ENCODE measurements at regions not wholly inside any gene's neighbourhood (a gene's known extent, or its start where the extent isn't known, plus 50 kb on each side); places are given as distances from the start of the nearest gene placed in this dataset.
"Not testable (repeated sequence)": the region's sequence is repeated elsewhere in the genome, so short reads cannot be mapped to it uniquely, and the experiment has no call there.

DNA sequence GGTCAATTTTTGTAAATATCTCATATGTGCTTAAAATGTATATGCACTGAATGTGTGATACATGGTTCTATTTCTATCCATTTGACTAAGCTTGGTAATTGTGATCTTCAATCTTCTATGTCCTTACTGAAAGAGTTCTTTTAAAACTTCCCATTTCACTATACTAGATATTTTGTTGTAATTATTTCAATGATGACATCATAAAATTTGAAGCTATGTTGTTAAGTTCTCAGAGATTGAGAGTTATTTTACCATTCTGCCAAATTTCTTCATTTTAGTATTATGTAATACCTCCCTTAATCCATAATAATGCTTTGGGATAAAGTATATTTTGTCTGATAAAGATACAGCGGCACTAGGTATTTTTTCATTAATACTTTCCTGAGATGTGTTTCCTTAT, 1307.3 kb downstream of the RPA4 start:
- FAIRE-seq, result no peak
- DNase-seq (ENCODE audit: insufficient read length, low spot score), result no peak

DNA sequence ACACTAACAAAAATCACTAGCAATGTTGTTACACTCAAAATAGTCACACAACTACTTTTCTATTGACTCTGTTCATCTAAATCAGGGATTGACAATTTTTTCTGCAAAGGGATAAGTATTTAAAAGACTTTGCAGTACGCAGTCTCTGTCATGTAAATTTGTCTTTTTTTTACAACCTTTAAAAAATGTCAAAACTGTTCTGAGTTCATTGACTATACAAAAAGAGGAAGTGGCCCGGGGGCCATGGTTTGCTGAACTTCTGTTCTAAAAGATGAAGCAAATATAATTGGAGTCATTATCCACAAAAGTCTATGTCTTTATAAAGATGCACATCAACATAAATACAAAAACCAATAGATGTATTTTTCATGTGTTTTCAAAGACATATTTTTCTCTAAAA, 1310.3 kb downstream of the RPA4 start:
- TF ChIP-seq, protein P1, sequence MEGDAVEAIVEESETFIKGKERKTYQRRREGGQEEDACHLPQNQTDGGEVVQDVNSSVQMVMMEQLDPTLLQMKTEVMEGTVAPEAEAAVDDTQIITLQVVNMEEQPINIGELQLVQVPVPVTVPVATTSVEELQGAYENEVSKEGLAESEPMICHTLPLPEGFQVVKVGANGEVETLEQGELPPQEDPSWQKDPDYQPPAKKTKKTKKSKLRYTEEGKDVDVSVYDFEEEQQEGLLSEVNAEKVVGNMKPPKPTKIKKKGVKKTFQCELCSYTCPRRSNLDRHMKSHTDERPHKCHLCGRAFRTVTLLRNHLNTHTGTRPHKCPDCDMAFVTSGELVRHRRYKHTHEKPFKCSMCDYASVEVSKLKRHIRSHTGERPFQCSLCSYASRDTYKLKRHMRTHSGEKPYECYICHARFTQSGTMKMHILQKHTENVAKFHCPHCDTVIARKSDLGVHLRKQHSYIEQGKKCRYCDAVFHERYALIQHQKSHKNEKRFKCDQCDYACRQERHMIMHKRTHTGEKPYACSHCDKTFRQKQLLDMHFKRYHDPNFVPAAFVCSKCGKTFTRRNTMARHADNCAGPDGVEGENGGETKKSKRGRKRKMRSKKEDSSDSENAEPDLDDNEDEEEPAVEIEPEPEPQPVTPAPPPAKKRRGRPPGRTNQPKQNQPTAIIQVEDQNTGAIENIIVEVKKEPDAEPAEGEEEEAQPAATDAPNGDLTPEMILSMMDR (IDR thresholded peaks at IDR 0.05; ENCODE audit: insufficient read depth, missing control alignments), result no peak
- DNase-seq (ENCODE audit: insufficient read length, low spot score), result no peak
- no peak for FAIRE-seq

More for the DNA sequence above, 1307.3 kb downstream of the RPA4 start:
- TF ChIP-seq, protein P1 (IDR thresholded peaks at IDR 0.05; ENCODE audit: insufficient read depth, missing control alignments), result no peak

DNA sequence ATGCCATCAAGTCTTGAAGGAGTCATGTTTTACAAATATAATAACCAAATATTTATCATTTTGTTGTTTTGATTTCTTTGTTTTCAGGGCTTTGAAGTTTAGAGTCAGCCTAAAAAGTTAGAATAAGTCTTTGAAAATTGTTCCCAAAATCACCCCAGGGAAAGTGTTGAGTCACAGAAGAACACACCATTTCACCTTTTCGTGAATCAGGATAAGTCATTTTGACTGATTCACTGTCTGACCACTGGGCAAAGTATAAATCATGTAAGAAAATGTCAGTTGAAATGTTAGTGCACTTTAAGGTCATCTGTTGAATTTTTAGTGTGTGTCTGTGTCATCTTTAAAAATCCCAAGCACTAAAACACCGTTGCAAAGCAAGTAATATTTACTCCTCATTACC, 1320.1 kb downstream of the RPA4 start:
- peak; percentile 80 for FAIRE-seq
- TF ChIP-seq, protein P1 (IDR thresholded peaks at IDR 0.05; ENCODE audit: insufficient read depth, missing control alignments), result no peak
- no peak for DNase-seq (ENCODE audit: insufficient read length, low spot score)

DNA sequence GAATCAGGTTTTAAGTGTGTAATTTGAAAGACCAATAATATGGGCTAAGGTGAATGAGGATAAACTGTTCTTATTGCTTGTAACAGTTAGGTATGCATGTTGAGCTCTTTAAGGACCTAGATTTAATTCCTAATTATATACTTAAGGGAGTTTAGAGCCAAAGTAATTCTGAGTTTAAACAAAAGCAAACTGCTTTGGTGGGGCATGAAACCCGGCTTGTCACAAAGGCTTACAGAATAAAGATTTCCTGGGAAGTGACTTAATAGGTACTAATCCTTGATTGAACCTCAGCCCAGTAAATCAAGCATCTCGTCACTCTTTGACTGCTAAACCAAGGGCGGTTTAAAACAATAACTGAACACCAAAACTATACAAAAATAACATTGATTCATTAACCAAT, 1324.2 kb downstream of the RPA4 start:
- DNase-seq (ENCODE audit: insufficient read length, low spot score), result no peak
- FAIRE-seq, result peak; percentile 51
- TF ChIP-seq, protein P1 (IDR thresholded peaks at IDR 0.05; ENCODE audit: insufficient read depth, missing control alignments), result no peak

DNA sequence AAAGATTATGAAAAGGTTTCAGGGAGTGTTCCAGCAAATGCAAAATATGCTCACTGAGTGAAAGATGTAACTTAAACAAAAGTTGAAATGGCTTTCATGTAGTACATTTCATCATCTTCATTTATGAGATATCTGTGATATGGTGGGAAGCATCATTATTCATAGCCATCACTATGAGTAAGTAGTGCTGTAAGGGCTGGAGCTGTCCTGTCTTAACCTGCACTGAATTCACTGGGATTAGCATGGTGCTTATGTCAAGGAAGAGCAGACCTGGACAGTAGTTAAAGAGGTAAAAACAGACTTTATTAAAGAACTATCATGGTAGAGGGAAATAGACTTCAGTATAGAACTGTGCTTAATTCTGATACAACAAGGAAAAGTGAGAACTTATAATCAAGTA, 1347.3 kb downstream of the RPA4 start:
- TF ChIP-seq, protein P1 (IDR thresholded peaks at IDR 0.05; ENCODE audit: insufficient read depth, missing control alignments), result no peak
- FAIRE-seq, result no peak
- DNase-seq (ENCODE audit: insufficient read length, low spot score), result no peak

DNA sequence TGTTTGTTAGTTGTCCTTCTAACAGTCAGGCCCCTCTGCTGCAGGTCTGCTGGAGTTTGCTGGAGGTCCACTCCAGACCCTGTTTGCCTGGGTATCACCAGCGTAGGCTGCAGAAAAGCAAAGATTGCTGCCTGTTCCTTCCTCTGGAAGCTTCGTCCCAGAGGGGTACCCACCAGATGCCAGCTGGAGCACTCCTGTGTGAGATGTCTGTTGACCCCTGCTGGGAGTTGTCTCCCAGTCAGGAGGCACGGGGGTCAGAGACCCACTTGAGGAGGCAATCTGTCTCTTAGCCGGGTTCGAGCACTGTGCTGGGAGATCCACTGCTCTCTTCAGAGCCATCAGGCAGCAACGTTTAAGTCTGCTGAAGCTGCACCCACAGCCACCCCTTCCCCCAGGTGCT, 1356.4 kb downstream of the RPA4 start:
- not testable (repeated sequence) for FAIRE-seq; DNase-seq (ENCODE audit: insufficient read length, low spot score)

DNA sequence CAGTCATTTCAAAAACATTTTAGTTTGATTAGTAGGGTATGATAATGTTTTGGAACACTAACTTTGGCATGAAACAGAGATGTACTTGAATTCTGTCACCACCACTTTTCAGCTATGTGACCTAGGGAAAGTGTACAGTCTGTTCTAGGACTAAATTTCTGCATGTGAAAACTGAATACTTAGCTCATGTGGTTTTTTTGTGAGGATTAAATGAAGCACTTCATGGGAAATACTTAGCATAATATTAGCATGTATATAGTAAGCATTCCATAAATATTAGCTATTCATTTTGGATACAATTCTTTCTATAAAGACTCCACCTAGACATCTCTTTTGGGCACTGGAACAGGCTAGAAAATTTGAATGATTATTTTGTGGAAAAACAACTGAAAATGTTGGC, 1379.4 kb downstream of the RPA4 start:
- DNase-seq (ENCODE audit: insufficient read length, low spot score) (no peak), FAIRE-seq (peak; percentile 11)
- TF ChIP-seq, protein P1 (IDR thresholded peaks at IDR 0.05; ENCODE audit: insufficient read depth, missing control alignments), result no peak

DNA sequence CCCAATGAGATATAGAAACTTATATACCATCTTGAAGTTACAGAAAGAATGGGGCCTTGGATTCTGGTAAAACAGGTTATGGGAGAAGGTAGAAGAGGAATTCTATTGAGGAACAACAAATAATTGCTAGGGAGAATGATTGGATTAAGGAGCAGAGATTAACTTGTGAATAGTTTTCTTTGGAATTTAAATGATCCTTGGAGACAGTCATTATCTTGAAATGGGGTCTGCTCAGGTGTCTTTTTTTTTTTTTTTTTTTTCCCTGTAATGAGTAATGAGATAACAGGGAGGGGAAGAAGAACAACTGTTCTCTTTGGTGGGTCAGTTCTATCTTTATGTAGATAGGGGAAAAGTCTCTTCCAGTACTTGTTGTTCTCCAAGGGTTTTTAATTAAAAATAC, 1406.0 kb downstream of the RPA4 start:
- TF ChIP-seq, protein P1 (IDR thresholded peaks at IDR 0.05; ENCODE audit: insufficient read depth, missing control alignments), result no peak
- no peak for FAIRE-seq

More for the DNA sequence above, 1406.0 kb downstream of the RPA4 start:
- DNase-seq (ENCODE audit: insufficient read length, low spot score), result no peak
